ENCODE measurements at regions not wholly inside any gene's neighbourhood (a gene's known extent, or its start where the extent isn't known, plus 50 kb on each side); places are given as distances from the start of the nearest gene placed in this dataset.
A peak's percentile ranks its signal among the peaks of the same experiment; 100 is the strongest.

DNA sequence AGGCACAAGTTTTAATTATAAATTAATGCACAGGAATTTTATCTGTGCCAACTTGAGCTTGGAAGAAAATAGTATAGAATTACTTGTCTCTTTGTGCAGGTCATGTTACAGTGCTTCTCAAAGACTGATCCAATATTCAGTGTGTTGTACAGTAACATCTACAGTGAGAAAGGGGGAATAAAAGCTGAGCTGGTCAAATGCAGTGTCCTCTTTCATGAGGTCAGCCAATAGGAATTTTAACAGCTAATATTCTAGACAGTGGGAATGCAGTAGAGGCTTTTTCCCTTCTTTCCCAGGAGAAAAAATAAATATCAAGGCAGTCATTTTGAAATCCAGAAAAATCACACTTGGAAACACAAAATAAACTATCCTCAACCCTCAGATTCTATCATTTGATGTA is 95.7 kb upstream of the ITGA1 start:
- TF ChIP-seq ZBTB7A (IDR thresholded peaks at IDR 0.05; ENCODE audit: low read depth), result no peak
- TF ChIP-seq TCF12 (IDR thresholded peaks at IDR 0.05; ENCODE audit: low read depth), result no peak
- TF ChIP-seq, protein P1, sequence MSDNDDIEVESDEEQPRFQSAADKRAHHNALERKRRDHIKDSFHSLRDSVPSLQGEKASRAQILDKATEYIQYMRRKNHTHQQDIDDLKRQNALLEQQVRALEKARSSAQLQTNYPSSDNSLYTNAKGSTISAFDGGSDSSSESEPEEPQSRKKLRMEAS (IDR thresholded peaks at IDR 0.05), result no peak
- no peak for TF ChIP-seq FOXM1 (IDR thresholded peaks at IDR 0.05; ENCODE audit: borderline replicate concordance, low read depth)
- no peak for TF ChIP-seq RAD21 (IDR thresholded peaks at IDR 0.05; ENCODE audit: low read depth)
- TF ChIP-seq, protein P2, sequence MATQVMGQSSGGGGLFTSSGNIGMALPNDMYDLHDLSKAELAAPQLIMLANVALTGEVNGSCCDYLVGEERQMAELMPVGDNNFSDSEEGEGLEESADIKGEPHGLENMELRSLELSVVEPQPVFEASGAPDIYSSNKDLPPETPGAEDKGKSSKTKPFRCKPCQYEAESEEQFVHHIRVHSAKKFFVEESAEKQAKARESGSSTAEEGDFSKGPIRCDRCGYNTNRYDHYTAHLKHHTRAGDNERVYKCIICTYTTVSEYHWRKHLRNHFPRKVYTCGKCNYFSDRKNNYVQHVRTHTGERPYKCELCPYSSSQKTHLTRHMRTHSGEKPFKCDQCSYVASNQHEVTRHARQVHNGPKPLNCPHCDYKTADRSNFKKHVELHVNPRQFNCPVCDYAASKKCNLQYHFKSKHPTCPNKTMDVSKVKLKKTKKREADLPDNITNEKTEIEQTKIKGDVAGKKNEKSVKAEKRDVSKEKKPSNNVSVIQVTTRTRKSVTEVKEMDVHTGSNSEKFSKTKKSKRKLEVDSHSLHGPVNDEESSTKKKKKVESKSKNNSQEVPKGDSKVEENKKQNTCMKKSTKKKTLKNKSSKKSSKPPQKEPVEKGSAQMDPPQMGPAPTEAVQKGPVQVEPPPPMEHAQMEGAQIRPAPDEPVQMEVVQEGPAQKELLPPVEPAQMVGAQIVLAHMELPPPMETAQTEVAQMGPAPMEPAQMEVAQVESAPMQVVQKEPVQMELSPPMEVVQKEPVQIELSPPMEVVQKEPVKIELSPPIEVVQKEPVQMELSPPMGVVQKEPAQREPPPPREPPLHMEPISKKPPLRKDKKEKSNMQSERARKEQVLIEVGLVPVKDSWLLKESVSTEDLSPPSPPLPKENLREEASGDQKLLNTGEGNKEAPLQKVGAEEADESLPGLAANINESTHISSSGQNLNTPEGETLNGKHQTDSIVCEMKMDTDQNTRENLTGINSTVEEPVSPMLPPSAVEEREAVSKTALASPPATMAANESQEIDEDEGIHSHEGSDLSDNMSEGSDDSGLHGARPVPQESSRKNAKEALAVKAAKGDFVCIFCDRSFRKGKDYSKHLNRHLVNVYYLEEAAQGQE (IDR thresholded peaks at IDR 0.05; ENCODE audit: low read depth), result no peak
- no peak for TF ChIP-seq EP300 (IDR thresholded peaks at IDR 0.05; ENCODE audit: borderline replicate concordance)
- TF ChIP-seq TAF1 (IDR thresholded peaks at IDR 0.05; ENCODE audit: low read depth), result no peak
- no peak for TF ChIP-seq YY1 (IDR thresholded peaks at IDR 0.05; ENCODE audit: low read depth)
- no peak for TF ChIP-seq NFIC (IDR thresholded peaks at IDR 0.05)
- TF ChIP-seq CEBPB (IDR thresholded peaks at IDR 0.05), result no peak
- no peak for TF ChIP-seq CREB1 (IDR thresholded peaks at IDR 0.05; ENCODE audit: low read depth)
- no peak for TF ChIP-seq EGR1 (IDR thresholded peaks at IDR 0.05)
- TF ChIP-seq TEAD4 (IDR thresholded peaks at IDR 0.05), result no peak
- TF ChIP-seq, protein P3, sequence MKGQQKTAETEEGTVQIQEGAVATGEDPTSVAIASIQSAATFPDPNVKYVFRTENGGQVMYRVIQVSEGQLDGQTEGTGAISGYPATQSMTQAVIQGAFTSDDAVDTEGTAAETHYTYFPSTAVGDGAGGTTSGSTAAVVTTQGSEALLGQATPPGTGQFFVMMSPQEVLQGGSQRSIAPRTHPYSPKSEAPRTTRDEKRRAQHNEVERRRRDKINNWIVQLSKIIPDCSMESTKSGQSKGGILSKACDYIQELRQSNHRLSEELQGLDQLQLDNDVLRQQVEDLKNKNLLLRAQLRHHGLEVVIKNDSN (IDR thresholded peaks at IDR 0.05), result no peak

DNA sequence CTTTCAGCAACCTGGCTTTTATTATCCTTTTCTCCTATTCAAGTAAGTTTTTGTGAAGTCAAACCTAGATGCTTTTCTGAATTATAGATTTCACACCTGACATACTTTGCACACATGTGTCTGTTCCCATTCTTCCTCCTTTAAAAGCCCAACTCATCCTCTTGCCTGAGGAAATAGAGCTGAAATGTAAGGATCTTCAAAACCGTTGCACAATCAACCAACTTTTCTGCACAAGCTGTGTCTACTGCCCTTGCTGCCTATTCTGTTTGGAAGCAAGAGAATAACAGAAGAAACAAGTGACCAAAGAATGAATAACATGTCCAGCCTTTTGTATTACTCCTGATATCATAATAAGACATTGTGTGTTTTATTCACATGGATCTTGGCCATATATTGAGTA is 95.1 kb upstream of the ITGA1 start:
- TF ChIP-seq, protein P1 (IDR thresholded peaks at IDR 0.05), result no peak
- TF ChIP-seq CEBPB (IDR thresholded peaks at IDR 0.05) (no peak), TAF1 (IDR thresholded peaks at IDR 0.05; ENCODE audit: low read depth) (no peak), ZBTB7A (IDR thresholded peaks at IDR 0.05; ENCODE audit: low read depth) (no peak), TEAD4 (IDR thresholded peaks at IDR 0.05) (no peak)
- TF ChIP-seq, protein P3 (IDR thresholded peaks at IDR 0.05), result no peak

DNA sequence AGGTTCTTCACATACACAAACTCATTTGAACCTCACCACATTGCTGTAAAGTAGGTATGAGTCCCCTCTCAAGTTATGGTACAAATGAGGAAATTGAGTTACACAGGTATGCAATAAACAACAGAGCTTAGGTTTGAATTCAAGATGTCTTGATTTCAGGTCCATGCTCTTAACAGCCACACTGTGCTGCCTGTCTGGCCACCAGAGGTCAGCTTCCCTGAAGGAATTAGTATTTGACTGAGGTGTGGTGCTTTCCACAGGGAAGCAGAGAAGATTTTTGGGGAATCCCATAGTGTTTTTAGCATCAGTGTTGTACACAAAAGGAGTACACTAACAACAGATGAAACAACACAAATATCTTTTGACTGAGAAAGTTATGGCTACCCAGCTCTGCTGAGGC is 94.4 kb upstream of the ITGA1 start:
- TF ChIP-seq YY1 (IDR thresholded peaks at IDR 0.05; ENCODE audit: low read depth), result no peak
- TF ChIP-seq RAD21 (IDR thresholded peaks at IDR 0.05; ENCODE audit: low read depth), result peak; percentile 32; the same call in 1 of the 2 replicates

DNA sequence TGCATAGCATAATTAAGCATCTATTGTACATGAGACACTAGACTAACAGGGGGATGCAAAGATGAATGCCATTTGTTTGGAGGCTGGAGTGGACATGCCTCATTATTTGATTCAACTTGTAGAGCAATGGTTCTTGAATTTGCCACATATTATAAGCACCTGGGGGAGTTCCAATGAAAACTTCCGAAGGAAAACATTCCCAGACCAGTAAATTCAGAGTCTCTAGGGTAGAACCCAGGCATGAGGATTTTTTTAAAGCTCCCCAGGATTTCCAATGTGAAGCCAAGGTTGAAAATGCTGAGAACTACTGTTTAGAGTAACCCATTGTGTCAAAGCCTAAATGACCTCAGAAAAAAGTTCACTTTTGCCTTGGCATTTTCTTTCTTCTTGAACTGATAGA is 93.9 kb upstream of the ITGA1 start:
- TF ChIP-seq CREB1 (IDR thresholded peaks at IDR 0.05; ENCODE audit: low read depth) (no peak), ZBTB7A (IDR thresholded peaks at IDR 0.05; ENCODE audit: low read depth) (no peak), NFIC (IDR thresholded peaks at IDR 0.05) (no peak), YY1 (IDR thresholded peaks at IDR 0.05; ENCODE audit: low read depth) (no peak), FOXM1 (IDR thresholded peaks at IDR 0.05; ENCODE audit: borderline replicate concordance, low read depth) (no peak), CEBPB (IDR thresholded peaks at IDR 0.05) (no peak), TAF1 (IDR thresholded peaks at IDR 0.05; ENCODE audit: low read depth) (no peak), TEAD4 (IDR thresholded peaks at IDR 0.05) (no peak), TCF12 (IDR thresholded peaks at IDR 0.05; ENCODE audit: low read depth) (no peak), RAD21 (IDR thresholded peaks at IDR 0.05; ENCODE audit: low read depth) (no peak), EGR1 (IDR thresholded peaks at IDR 0.05) (no peak), EP300 (IDR thresholded peaks at IDR 0.05; ENCODE audit: borderline replicate concordance) (no peak)
- TF ChIP-seq, protein P3 (IDR thresholded peaks at IDR 0.05), result no peak
- TF ChIP-seq, protein P1 (IDR thresholded peaks at IDR 0.05), result no peak
- TF ChIP-seq, protein P2 (IDR thresholded peaks at IDR 0.05; ENCODE audit: low read depth), result no peak

DNA sequence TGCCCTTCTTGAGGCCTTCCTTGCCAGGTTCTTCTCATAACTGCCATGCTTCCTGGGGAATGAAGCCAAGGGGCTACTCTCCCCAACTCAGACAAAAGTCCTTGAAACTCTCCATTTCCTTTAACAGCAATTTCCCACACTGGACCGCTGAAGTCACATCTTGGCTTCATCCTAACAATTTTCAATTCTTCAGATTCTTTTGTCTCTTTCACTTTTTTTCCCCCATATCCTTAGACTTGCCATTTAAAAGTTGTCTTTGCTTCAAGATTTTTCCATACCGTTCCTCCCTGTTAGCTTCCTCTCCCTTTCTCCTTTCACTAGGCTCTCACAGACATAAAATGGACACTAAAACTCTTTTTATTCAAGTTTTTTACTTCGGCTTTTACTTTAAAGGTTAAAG is 93.1 kb upstream of the ITGA1 start:
- no peak for TF ChIP-seq CREB1 (IDR thresholded peaks at IDR 0.05; ENCODE audit: low read depth)
- TF ChIP-seq FOXM1 (IDR thresholded peaks at IDR 0.05; ENCODE audit: borderline replicate concordance, low read depth), result no peak
- TF ChIP-seq ZBTB7A (IDR thresholded peaks at IDR 0.05; ENCODE audit: low read depth), result no peak

DNA sequence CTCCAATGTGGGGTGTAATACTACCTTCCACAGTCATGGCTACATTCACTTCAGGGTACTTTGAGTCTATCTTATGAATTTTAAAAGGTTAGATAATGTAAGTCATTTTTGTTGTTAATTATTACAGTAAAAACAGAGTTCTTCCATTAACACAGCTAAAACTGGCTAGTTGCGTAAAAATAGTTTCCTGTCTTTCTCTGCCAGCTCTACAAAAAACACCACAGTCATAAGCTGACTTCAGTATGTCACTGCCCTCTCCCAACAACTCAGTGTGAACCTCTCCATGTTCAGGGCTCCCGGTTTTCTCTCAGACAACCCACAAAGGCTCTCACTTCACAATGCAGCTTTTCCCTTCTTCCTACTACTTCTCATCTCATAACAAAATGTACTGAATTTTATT is 84.8 kb upstream of the ITGA1 start:
- TF ChIP-seq, protein P1 (IDR thresholded peaks at IDR 0.05), result no peak
- TF ChIP-seq FOXM1 (IDR thresholded peaks at IDR 0.05; ENCODE audit: borderline replicate concordance, low read depth) (no peak), TEAD4 (IDR thresholded peaks at IDR 0.05) (no peak), RAD21 (IDR thresholded peaks at IDR 0.05; ENCODE audit: low read depth) (no peak), CREB1 (IDR thresholded peaks at IDR 0.05; ENCODE audit: low read depth) (no peak), EGR1 (IDR thresholded peaks at IDR 0.05) (no peak), TAF1 (IDR thresholded peaks at IDR 0.05; ENCODE audit: low read depth) (no peak), NFIC (IDR thresholded peaks at IDR 0.05) (no peak), CEBPB (IDR thresholded peaks at IDR 0.05) (no peak)
- TF ChIP-seq, protein P3 (IDR thresholded peaks at IDR 0.05), result no peak
- TF ChIP-seq, protein P2 (IDR thresholded peaks at IDR 0.05; ENCODE audit: low read depth), result no peak

Measured in Ishikawa (cell line).